Smooth muscle cell (in vitro differentiated cells): ENCODE measurements at regions not wholly inside any gene's neighbourhood (a gene's known extent, or its start where the extent isn't known, plus 50 kb on each side); places are given as distances from the start of the nearest gene placed in this dataset.

Experiments
- DNase-seq: peaks from one replicate; lab custom pipeline; 2025; ENCODE audit not compliant: unreplicated experiment; lab: John Stamatoyannopoulos, UW
- H2AFZ ChIP-seq: fragments of 200-600 bp; sonication (generic); 2 replicates; pipeline ENCODE4 v1.6.0; 2016; ENCODE audit warnings: antibody characterized with exemption, low read depth, mild to moderate bottlenecking
- H3F3A ChIP-seq: fragments of 200-600 bp; sonication (generic); 2 replicates; pipeline ENCODE4 v1.6.0; 2017; ENCODE audit warnings: antibody characterized with exemption, low read depth
- H3K27ac ChIP-seq: fragments of 200-600 bp; sonication (generic); 2 replicates; pipeline ENCODE4 v1.5.1; 2016; ENCODE audit warnings: low read depth, mild to moderate bottlenecking
- H3K27me3 ChIP-seq: fragments of 200-600 bp; sonication (generic); 2 replicates; pipeline ENCODE4 v1.6.1; 2016; ENCODE audit warnings: low read depth, mild to moderate bottlenecking
- H3K36me3 ChIP-seq: fragments of 200-600 bp; sonication (generic); 2 replicates; pipeline ENCODE4 v1.5.1; 2016; ENCODE audit warnings: low read depth
- H3K4me1 ChIP-seq: fragments of 200-600 bp; sonication (generic); 2 replicates; pipeline ENCODE4 v1.5.1; 2016; ENCODE audit warnings: low read depth
- H3K4me2 ChIP-seq: fragments of 200-600 bp; sonication (generic); 2 replicates; pipeline ENCODE4 v1.6.0; 2016; ENCODE audit warnings: mild to moderate bottlenecking
- H3K4me3 ChIP-seq: fragments of 200-600 bp; sonication (generic); 2 replicates; pipeline ENCODE4 v1.5.1; 2016; ENCODE audit warnings: mild to moderate bottlenecking
- H3K79me2 ChIP-seq: fragments of 200-600 bp; sonication (generic); 2 replicates; pipeline ENCODE4 v1.6.0; 2016; ENCODE audit warnings: low read depth, mild to moderate bottlenecking
- H3K9ac ChIP-seq: fragments of 200-600 bp; sonication (generic); 2 replicates; pipeline ENCODE4 v1.6.0; 2016; ENCODE audit warnings: low read depth
- H3K9me3 ChIP-seq: fragments of 200-600 bp; sonication (generic); replicated peaks from 2 replicates; pipeline ENCODE4 v1.5.1; 2016; ENCODE audit warnings: low read depth
- H4K20me1 ChIP-seq: fragments of 200-600 bp; sonication (generic); 2 replicates; pipeline ENCODE4 v1.6.0; 2016; ENCODE audit warnings: low read depth
- CTCF ChIP-seq: fragments of 200-600 bp; sonication (generic); IDR thresholded peaks from 2 replicates; pipeline ENCODE4 v1.5.1; 2017; ENCODE audit warnings: borderline replicate concordance, mild to moderate bottlenecking, antibody characterized with exemption; ENCODE audit not compliant: insufficient read depth, poor library complexity, severe bottlenecking
- WGBS: methylation state at CpG from one replicate; pipeline ENCODE4 v1.1.7; 2016; ENCODE audit warnings: low lambda C conversion rate; 5-methylcytosine and 5-hydroxymethylcytosine counted together

DNA sequence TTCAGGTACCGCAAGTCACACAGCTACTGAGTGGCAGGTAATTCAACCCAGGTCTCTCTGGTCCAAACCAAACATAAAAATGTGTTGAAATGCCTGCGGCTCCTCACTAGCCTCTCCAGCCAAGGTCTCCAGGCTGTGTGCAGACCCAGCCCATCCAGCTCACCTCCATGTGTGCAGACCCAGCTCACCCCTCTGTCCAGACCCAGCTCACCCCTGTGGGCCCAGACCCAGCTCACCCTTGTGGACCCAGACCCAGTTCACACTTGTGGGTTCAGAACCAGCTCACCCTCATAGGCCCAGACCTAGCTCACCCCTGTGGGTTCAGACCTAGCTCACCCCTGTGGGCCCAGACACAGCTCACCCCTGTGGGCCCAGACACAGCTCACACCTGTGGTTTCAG, 188.0 kb upstream of the ADCY2 start:
- no peaks in the 10 kb centered on the region for H3K9me3 ChIP-seq
- H4K20me1 ChIP-seq = no peaks in the 10 kb centered on the region
- no peaks in the 10 kb centered on the region for H3K79me2 ChIP-seq
- TF ChIP-seq CTCF = no peak
- no peak overlapping the region for H3K4me3 ChIP-seq
- no peak overlapping the region for H3K9ac ChIP-seq
- H3K27me3 ChIP-seq = no peaks in the 10 kb centered on the region
- H3K4me2 ChIP-seq = no peak overlapping the region
- H3F3A ChIP-seq = no peaks in the 10 kb centered on the region
- DNase-seq = no peak
- H3K4me1 ChIP-seq = no peaks in the 10 kb centered on the region
- no peaks in the 10 kb centered on the region for H3K36me3 ChIP-seq
- WGBS = 91% methylated on average over 2 of the region's 2 CpGs
- H2AFZ ChIP-seq = no peak overlapping the region
- no peak overlapping the region for H3K27ac ChIP-seq

- 74% methylated on average over 5 of the region's 5 CpGs for WGBS
- H3K27ac ChIP-seq = no peak overlapping the region
- no peaks in the 10 kb centered on the region for H3K79me2 ChIP-seq
These were observed 187.0 kb upstream of the ADCY2 start for GRCh38 chr5:7208938-7209337.

GRCh38 chr5:7209658-7210057, 186.3 kb upstream of the ADCY2 start:
- Histone ChIP-seq H2AFZ (no peak overlapping the region), H4K20me1 (no peaks in the 10 kb centered on the region), H3K9me3 (no peaks in the 10 kb centered on the region), H3K4me2 (no peak overlapping the region), H3K27me3 (no peaks in the 10 kb centered on the region), H3K36me3 (no peaks in the 10 kb centered on the region), H3K9ac (no peak overlapping the region), H3K4me3 (no peak overlapping the region), H3K79me2 (no peaks in the 10 kb centered on the region), H3K4me1 (no peaks in the 10 kb centered on the region), H3K27ac (no peak overlapping the region), H3F3A (no peaks in the 10 kb centered on the region)
- DNase-seq = no peak
- no peak for TF ChIP-seq CTCF

More at GRCh38 chr5:7208938-7209337, 187.0 kb upstream of the ADCY2 start:
- no peaks in the 10 kb centered on the region for H4K20me1 ChIP-seq
- no peak overlapping the region for H3K4me3 ChIP-seq
- no peak for TF ChIP-seq CTCF
- no peak overlapping the region for H3K9ac ChIP-seq
- DNase-seq = no peak
- no peaks in the 10 kb centered on the region for H3K36me3 ChIP-seq
- no peaks in the 10 kb centered on the region for H3F3A ChIP-seq
- no peak overlapping the region for H2AFZ ChIP-seq
- no peaks in the 10 kb centered on the region for H3K27me3 ChIP-seq
- no peak overlapping the region for H3K4me2 ChIP-seq
- no peaks in the 10 kb centered on the region for H3K4me1 ChIP-seq
- no peaks in the 10 kb centered on the region for H3K9me3 ChIP-seq

DNA sequence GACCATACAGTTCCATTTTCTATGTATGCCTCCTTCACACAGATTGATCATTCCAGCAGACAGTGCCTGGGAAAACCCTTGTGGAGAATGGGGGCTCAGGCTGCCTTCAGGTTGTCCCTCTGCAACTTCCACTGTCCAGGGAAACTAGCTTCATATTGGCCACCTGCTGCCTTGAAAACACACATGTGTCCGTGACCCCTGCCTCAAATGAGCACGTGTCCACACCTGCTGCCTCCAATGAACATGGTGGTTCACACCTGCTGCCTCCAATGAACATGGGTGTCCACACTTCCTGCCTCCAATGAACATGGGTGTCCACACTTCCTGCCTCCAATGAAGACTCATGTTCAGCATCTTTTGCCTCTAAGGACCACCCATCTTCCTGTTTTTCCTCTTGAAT, 185.4 kb upstream of the ADCY2 start:
- H3K4me1 ChIP-seq = no peaks in the 10 kb centered on the region
- no peak overlapping the region for H3K27ac ChIP-seq
- H3K9ac ChIP-seq = no peak overlapping the region
- H3K36me3 ChIP-seq = no peaks in the 10 kb centered on the region
- no peaks in the 10 kb centered on the region for H3K79me2 ChIP-seq
- no peak overlapping the region for H2AFZ ChIP-seq
- TF ChIP-seq CTCF = no peak
- H4K20me1 ChIP-seq = no peaks in the 10 kb centered on the region
- H3K4me2 ChIP-seq = no peak overlapping the region
- DNase-seq = no peak
- H3K4me3 ChIP-seq = no peak overlapping the region
- no peaks in the 10 kb centered on the region for H3K27me3 ChIP-seq
- H3F3A ChIP-seq = no peaks in the 10 kb centered on the region
- no peaks in the 10 kb centered on the region for H3K9me3 ChIP-seq
- 84% methylated on average over 2 of the region's 2 CpGs for WGBS
